H9 (cell line): ENCODE measurements at regions not wholly inside any gene's neighbourhood (a gene's known extent, or its start where the extent isn't known, plus 50 kb on each side); places are given as distances from the start of the nearest gene placed in this dataset.

Experiments used
- DNase-seq: peaks from one replicate; pipeline ENCODE4 v3.0.0-alpha.2; 2017
- H2AFZ ChIP-seq: one replicate; pipeline ENCODE4 v1.6.1; 2013; ENCODE audit warnings: mild to moderate bottlenecking, low read length, control low read depth, moderate library complexity
- H2AK5ac ChIP-seq: 2 replicates; pipeline ENCODE4 v1.6.1; 2013; ENCODE audit warnings: low read length, control low read depth, mixed read lengths; ENCODE audit not compliant: insufficient read length
- H2BK120ac ChIP-seq: one replicate; pipeline ENCODE4 v1.6.1; 2013; ENCODE audit warnings: low read depth, mild to moderate bottlenecking, low read length, control low read depth, inconsistent platforms; ENCODE audit not compliant: poor library complexity, severe bottlenecking
- H2BK12ac ChIP-seq: 2 replicates; pipeline ENCODE4 v1.6.1; 2013; ENCODE audit warnings: low read length, control low read depth, mixed read lengths, low read depth; ENCODE audit not compliant: insufficient read length
- H2BK15ac ChIP-seq: 2 replicates; pipeline ENCODE4 v1.6.1; 2013; ENCODE audit warnings: low read depth, low read length, control low read depth
- H2BK20ac ChIP-seq: one replicate; pipeline ENCODE4 v1.6.1; 2013; ENCODE audit warnings: low read depth, mild to moderate bottlenecking, low read length, control low read depth, inconsistent platforms; ENCODE audit not compliant: poor library complexity, severe bottlenecking
- H2BK5ac ChIP-seq: 2 replicates; pipeline ENCODE4 v1.6.1; 2013; ENCODE audit warnings: low read length, control low read depth, mixed read lengths; ENCODE audit not compliant: insufficient read length
- H3K14ac ChIP-seq: 2 replicates; pipeline ENCODE4 v1.6.1; 2013; ENCODE audit warnings: low read length, control low read depth; ENCODE audit not compliant: insufficient read depth
- H3K18ac ChIP-seq: 2 replicates; pipeline ENCODE4 v1.6.1; 2013; ENCODE audit warnings: low read depth, mild to moderate bottlenecking, mixed read lengths, low read length, control low read depth; ENCODE audit not compliant: insufficient read length
- H3K23ac ChIP-seq: 2 replicates; pipeline ENCODE4 v1.6.1; 2013; ENCODE audit warnings: low read length, control low read depth, mixed read lengths, low read depth; ENCODE audit not compliant: insufficient read length
- H3K23me2 ChIP-seq: 2 replicates; pipeline ENCODE4 v1.6.1; 2013; ENCODE audit warnings: low read depth, mild to moderate bottlenecking, mixed read lengths, low read length, control low read depth; ENCODE audit not compliant: insufficient read length, poor library complexity, severe bottlenecking
- H3K27ac ChIP-seq: 2 replicates; pipeline ENCODE4 v1.5.1; 2013; ENCODE audit warnings: low read length, control low read depth, mixed read lengths, low read depth; ENCODE audit not compliant: insufficient read length
- H3K27me3 ChIP-seq: 2 replicates; pipeline ENCODE4 v1.6.1; 2013; ENCODE audit warnings: low read length, control low read depth, inconsistent platforms; ENCODE audit not compliant: insufficient read depth
- H3K4ac ChIP-seq: 2 replicates; pipeline ENCODE4 v1.6.1; 2013; ENCODE audit warnings: low read depth, mild to moderate bottlenecking, control low read depth, inconsistent platforms, low read length, moderate library complexity
- H3K4me1 ChIP-seq: 2 replicates; pipeline ENCODE4 v1.6.1; 2013; ENCODE audit warnings: low read length, control low read depth, inconsistent platforms; ENCODE audit not compliant: insufficient read depth
- H3K4me2 ChIP-seq: 2 replicates; pipeline ENCODE4 v1.6.1; 2013; ENCODE audit warnings: low read length, control low read depth, mixed read lengths; ENCODE audit not compliant: insufficient read length, insufficient read depth
- H3K56ac ChIP-seq: 2 replicates; pipeline ENCODE4 v1.6.1; 2013; ENCODE audit warnings: low read depth, mild to moderate bottlenecking, mixed read lengths, low read length, control low read depth; ENCODE audit not compliant: insufficient read length
- H3K79me1 ChIP-seq: 2 replicates; pipeline ENCODE4 v1.6.1; 2013; ENCODE audit warnings: low read depth, mild to moderate bottlenecking, moderate library complexity, low read length, control low read depth, inconsistent platforms; ENCODE audit not compliant: insufficient read depth, poor library complexity, severe bottlenecking
- H3K79me2 ChIP-seq: 2 replicates; pipeline ENCODE4 v1.6.1; 2013; ENCODE audit warnings: low read length, control low read depth, inconsistent platforms; ENCODE audit not compliant: insufficient read depth
- H3K9ac ChIP-seq: 2 replicates; pipeline ENCODE4 v1.6.1; 2013; ENCODE audit warnings: low read length, control low read depth, mixed read lengths; ENCODE audit not compliant: insufficient read length; ENCODE audit errors: extremely low read depth
- H3K9me3 ChIP-seq: one replicate; pipeline ENCODE4 v1.6.1; 2013; ENCODE audit warnings: low read depth, low read length, inconsistent platforms; ENCODE audit not compliant: control insufficient read depth
- H3T11ph ChIP-seq: one replicate; pipeline ENCODE4 v1.6.1; 2013; ENCODE audit warnings: mild to moderate bottlenecking, low read length, control low read depth, inconsistent platforms
- H4K20me1 ChIP-seq: one replicate; pipeline ENCODE4 v1.6.1; 2013; ENCODE audit not compliant: control insufficient read depth, insufficient read length, insufficient read depth
- H4K5ac ChIP-seq: 2 replicates; pipeline ENCODE4 v1.6.1; 2013; ENCODE audit warnings: low read depth, mild to moderate bottlenecking, mixed read lengths, low read length, control low read depth; ENCODE audit not compliant: insufficient read length
- H4K8ac ChIP-seq: replicated peaks from 2 replicates; pipeline ENCODE4 v1.6.1; 2013; ENCODE audit warnings: low read length, control low read depth, mixed read lengths, low read depth; ENCODE audit not compliant: insufficient read length
- H4K91ac ChIP-seq: 2 replicates; pipeline ENCODE4 v1.6.1; 2013; ENCODE audit warnings: low read depth, mild to moderate bottlenecking, moderate library complexity, mixed read lengths, low read length, control low read depth; ENCODE audit not compliant: insufficient read length
- H3K27ac Mint-ChIP-seq, 3 experiments: 2 replicates in 2 of 3; 3 replicates in 1 of 3; pipeline ENCODE4 v1.8.0; 2020 to 2021; ENCODE audit warnings: mixed read lengths in 3 of 3, mild to moderate bottlenecking in 1 of 3, moderate library complexity in 1 of 3
- H3K27me3 Mint-ChIP-seq: 2 replicates; pipeline ENCODE4 v1.8.0; 2021; ENCODE audit warnings: low read depth, mild to moderate bottlenecking, moderate library complexity, mixed read lengths
- H3K36me3 Mint-ChIP-seq, 3 experiments: 2 replicates in 2 of 3; 3 replicates in 1 of 3; pipeline ENCODE4 v1.8.0; 2020 to 2021; ENCODE audit warnings: low read depth in 3 of 3, mixed read lengths in 3 of 3; ENCODE audit not compliant: insufficient read depth in 1 of 3
- H3K4me1 Mint-ChIP-seq, 2 experiments: 2 replicates each; pipeline ENCODE4 v1.8.0; 2020; ENCODE audit warnings: mixed read lengths in 2 of 2
- H3K4me3 Mint-ChIP-seq, 2 experiments: 2 replicates in 1 of 2; 3 replicates in 1 of 2; pipeline ENCODE4 v1.8.0; 2020 to 2021; ENCODE audit warnings: mild to moderate bottlenecking in 2 of 2, mixed read lengths in 2 of 2, moderate library complexity in 1 of 2
- H3K9me3 Mint-ChIP-seq, 2 experiments: 2 replicates in 1 of 2; 3 replicates in 1 of 2; pipeline ENCODE4 v1.8.0; 2020; ENCODE audit warnings: mild to moderate bottlenecking in 2 of 2, mixed read lengths in 2 of 2, moderate library complexity in 1 of 2
- WGBS: extraction: QIAGEN DNeasy Blood & Tissue Kit; methylation state at CpG from one replicate; pipeline ENCODE4 v1.1.7; 2013; ENCODE audit warnings: missing lambda C conversion rate, low lambda C conversion rate, mixed read lengths; ENCODE audit not compliant: insufficient read length; ENCODE audit errors: extremely low coverage; 5-methylcytosine and 5-hydroxymethylcytosine counted together
- TF ChIP-seq, protein P1 (sequence below): fragments of 200-600 bp; sonication (generic); conservative IDR thresholded peaks from 3 replicates; pipeline ENCODE4 v1.8.0; 2021; ENCODE audit warnings: antibody characterized with exemption, mild to moderate bottlenecking

DNA sequence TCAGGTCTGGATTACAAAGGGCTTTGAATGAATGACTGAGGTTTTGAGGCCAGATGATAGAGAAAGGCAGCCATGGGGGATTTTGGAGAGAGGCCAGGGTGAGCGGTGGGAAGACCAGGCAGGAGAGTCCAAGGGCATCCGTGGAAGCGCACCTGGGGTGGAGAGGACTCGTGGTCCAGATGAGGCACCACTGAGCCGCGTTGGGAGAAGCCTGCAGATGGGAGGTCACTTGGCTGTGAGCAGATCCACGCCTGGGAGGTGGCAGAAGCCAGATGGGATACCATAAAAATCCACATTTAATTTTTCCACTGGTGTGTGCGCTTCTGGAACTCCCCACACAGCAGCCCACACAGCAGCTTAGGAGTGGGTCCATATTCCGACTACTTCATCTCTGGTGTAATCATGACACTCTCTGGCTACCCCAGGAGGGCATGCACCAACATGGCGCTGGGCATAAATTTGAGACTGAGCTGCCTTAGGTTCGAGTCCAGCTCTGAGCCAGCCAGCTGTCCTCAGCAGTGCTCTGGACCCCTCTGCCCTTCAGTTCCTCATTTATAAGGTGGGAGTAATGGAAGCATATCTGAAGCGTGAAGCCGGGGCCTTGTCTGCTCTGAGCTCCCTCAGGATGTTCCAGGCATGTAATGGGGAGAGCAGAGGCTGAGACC lies 90.2 kb upstream of the FAM20C start:
- Mint-ChIP-seq H3K36me3 (peaks cover 6 to 18% (median 8%) of the 10 kb centered on the region in 3 experiments; a peak in 6 of 7 replicates), H3K4me1 (peaks cover 37 to 44% of the 10 kb centered on the region in 2 experiments), H3K27me3 (peaks cover 7% of the 10 kb centered on the region; the same call in 1 of the 2 replicates), H3K9me3 (peaks cover 9 to 14% of the 10 kb centered on the region in 2 experiments), H3K4me3 (no peak overlapping the region), H3K27ac (no peak overlapping the region; a peak in 1 of 7 replicates)
- H4K8ac ChIP-seq, result no peak overlapping the region
- H4K5ac ChIP-seq, result no peak overlapping the region
- H3K79me2 ChIP-seq, result no peaks in the 10 kb centered on the region
- H3T11ph ChIP-seq, result no peak overlapping the region
- H3K9ac ChIP-seq, result no peak overlapping the region
- no peaks in the 10 kb centered on the region for H3K23me2 ChIP-seq
- H4K91ac ChIP-seq, result no peak overlapping the region
- no peak overlapping the region for H3K27ac ChIP-seq
- H2BK5ac ChIP-seq, result no peak overlapping the region
- no peak overlapping the region for H3K18ac ChIP-seq
- no peak for DNase-seq
- H2AK5ac ChIP-seq, result no peak overlapping the region
- no peak overlapping the region for H2BK15ac ChIP-seq
- H3K9me3 ChIP-seq, result no peaks in the 10 kb centered on the region
- peaks cover 3% of the 10 kb centered on the region; the same call in 1 of the 2 replicates for H3K4me1 ChIP-seq
- no peak overlapping the region for H2BK120ac ChIP-seq
- no peak overlapping the region for H3K4ac ChIP-seq
- no peaks in the 10 kb centered on the region for H3K27me3 ChIP-seq
- H3K4me2 ChIP-seq, result no peak overlapping the region
- no peak overlapping the region for H2BK20ac ChIP-seq
- H3K14ac ChIP-seq, result no peak overlapping the region
- H3K56ac ChIP-seq, result no peak overlapping the region
- no CpG with 5 or more reads among the region's 13 CpGs for WGBS
- no peaks in the 10 kb centered on the region for H3K79me1 ChIP-seq
- no peak overlapping the region for H3K23ac ChIP-seq
- no peak overlapping the region for H2BK12ac ChIP-seq
- H4K20me1 ChIP-seq, result no peaks in the 10 kb centered on the region
- TF ChIP-seq, protein P1, sequence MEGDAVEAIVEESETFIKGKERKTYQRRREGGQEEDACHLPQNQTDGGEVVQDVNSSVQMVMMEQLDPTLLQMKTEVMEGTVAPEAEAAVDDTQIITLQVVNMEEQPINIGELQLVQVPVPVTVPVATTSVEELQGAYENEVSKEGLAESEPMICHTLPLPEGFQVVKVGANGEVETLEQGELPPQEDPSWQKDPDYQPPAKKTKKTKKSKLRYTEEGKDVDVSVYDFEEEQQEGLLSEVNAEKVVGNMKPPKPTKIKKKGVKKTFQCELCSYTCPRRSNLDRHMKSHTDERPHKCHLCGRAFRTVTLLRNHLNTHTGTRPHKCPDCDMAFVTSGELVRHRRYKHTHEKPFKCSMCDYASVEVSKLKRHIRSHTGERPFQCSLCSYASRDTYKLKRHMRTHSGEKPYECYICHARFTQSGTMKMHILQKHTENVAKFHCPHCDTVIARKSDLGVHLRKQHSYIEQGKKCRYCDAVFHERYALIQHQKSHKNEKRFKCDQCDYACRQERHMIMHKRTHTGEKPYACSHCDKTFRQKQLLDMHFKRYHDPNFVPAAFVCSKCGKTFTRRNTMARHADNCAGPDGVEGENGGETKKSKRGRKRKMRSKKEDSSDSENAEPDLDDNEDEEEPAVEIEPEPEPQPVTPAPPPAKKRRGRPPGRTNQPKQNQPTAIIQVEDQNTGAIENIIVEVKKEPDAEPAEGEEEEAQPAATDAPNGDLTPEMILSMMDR, result no peak
- H2AFZ ChIP-seq, result no peak overlapping the region
